NCI-H146 treated with DMSO at 0.1 percent for 48 hours (cell line): ENCODE measurements at regions not wholly inside any gene's neighbourhood (a gene's known extent, or its start where the extent isn't known, plus 50 kb on each side); places are given as distances from the start of the nearest gene placed in this dataset.
"Not testable (repeated sequence)": the region's sequence is repeated elsewhere in the genome, so short reads cannot be mapped to it uniquely, and the experiment has no call there.

Experiments used
- DNase-seq: peaks from one replicate; lab custom pipeline; 2025; ENCODE audit not compliant: unreplicated experiment; lab: John Stamatoyannopoulos, UW

DNA sequence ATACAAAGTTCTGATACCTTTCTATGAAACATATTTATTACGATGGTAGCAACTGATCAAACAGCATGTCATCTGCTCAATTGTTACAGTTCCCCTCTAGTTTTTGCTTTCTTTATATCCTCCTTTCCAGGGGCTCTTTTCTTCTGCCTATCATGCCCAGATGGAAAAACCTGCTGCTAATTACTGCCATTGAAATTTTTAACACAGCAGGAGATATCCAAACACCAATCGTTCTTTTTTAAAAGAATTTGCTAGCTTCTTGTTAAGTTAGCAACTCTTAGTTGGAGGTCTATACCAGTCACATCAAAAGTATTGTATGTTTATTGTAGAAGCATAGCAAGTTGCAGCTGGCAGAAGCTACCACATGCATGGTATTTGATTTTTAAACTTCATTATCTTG, 768.5 kb downstream of the NXPH1 start:
- peak; percentile 93 for DNase-seq

DNA sequence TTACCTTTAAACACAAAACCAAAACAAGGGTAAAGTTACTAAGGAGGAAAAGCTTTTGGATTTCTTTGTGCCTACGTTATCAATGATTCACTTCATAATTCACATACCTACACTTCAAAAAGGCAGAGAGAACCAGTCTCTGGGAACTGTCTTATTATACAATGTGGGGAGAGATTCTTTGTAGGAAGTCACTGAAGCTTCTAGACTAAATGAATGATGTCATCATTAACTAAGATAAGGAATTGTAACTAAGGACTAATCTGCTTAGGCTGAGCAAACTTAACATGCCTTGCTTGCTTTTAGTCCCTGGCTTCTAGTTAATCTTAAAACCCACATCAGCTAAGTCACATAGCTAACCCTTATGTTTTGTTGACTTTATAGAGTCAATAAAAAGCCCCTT, 771.2 kb downstream of the NXPH1 start:
- DNase-seq: no peak

DNA sequence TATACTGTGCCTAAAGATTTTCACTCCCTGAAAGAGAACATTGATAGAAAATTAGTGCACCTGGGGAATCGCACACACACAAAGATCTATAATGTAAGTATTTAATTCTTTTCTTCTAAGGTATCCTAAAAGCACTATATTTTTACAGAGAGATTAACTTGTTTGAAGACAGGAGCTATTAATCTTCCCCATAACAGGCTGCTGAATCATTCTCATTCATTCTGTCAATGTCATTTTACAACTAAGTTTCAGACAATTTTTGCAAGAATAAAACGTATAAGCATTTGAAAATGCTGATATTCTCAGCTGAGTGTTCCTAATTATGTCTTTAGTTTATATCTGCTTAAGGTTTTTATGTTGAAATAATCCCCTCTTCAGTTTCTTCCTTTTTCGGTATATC, 776.7 kb downstream of the NXPH1 start:
- DNase-seq: no peak

DNA sequence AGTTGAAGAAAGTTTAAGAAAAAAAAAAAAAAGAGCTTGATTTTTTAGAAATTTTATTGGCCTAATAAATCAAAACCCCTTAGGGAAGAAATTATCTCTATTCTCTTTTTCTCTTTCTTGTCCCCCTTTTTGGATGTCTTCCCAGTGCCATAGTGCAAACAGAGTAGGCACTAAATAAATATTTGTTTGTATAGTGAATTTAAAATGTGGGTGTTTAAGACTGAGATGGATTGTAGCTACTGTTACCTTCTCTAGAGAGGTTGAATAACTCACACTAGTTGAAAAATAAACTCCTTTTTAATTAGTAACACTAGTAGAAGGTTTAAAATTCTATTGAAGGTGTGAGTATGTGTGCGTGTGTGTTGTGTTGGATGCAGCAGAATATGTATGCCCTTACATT, 783.8 kb downstream of the NXPH1 start:
- no peak for DNase-seq

DNA sequence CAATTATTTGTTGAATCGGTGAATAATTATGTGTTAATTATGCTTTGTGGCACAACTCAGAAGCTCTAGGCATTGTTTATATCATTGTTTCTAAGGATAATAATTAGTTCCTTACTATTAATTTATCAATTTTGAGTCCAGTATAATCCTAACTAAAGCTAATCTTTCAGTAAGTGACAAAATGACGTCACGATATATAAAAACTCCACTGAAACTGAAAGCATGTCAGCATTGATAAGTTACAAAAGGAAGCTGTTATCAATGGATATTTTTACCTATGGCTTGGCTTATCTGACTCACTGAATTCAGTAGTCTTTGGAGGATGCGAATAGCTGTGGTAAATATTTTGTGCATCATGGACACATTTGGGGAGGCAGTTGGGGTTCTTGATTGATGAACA, 793.1 kb downstream of the NXPH1 start:
- no peak for DNase-seq

DNA sequence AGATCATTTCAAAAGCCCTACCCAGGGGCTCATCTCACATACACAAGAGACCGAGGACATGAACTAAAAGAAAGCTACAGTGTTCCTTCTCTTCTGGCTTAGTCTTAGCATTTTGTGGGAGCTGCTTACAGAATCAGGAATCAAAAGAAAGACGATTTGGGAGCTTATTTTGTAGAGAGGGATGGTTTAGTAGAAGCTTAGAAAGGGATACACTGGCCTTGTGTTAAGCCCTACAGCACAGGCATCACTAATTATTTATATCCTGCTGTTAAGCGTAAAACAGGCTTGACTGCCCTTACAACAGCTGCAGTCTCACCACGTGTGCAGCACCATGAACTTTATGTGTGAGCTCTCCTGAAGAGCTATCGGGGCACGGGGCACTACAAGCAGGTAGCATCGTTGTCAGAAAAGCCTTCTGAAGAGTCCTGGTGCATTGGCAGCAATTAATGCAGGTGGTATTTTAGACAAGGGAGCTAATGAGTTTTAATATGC, 798.3 kb downstream of the NXPH1 start:
- peak; percentile 96 for DNase-seq

DNA sequence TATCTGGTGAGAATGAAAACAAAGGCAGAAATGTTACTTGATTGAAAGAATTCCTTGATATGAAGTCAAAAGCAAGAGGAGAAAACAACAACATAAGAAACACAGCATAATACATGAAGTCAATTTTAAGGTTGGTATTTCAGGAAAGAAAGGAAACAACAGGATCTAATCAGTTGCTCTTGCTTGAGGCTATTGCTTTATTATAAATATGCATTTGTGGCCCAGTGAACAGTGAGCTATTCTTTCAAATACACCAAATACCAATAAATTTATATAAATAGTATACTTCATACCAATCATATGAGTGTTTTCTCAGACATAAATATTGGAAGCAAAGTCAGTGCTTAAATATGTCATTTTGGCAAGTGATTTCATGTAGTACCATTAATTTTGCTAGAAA, 806.6 kb downstream of the NXPH1 start:
- DNase-seq: no peak

DNA sequence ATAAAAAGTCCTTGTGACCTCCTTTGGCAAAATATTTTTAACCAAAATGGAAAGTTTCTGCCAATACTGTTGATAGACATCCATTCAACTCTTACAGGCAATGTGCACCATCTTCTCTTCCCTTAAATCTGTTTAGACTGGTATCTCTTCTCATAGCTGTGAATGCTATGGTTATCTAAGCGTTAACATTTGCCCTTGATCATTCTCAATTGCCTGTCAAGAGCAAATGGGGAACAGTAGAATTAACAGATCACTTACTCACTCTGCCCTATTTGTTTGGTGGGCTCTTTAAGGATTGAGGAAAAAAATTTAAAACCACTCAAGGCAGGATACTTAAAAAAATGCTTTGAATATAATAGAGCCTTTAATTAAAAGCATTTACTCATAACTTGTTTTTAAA, 808.4 kb downstream of the NXPH1 start:
- DNase-seq: no peak

DNA sequence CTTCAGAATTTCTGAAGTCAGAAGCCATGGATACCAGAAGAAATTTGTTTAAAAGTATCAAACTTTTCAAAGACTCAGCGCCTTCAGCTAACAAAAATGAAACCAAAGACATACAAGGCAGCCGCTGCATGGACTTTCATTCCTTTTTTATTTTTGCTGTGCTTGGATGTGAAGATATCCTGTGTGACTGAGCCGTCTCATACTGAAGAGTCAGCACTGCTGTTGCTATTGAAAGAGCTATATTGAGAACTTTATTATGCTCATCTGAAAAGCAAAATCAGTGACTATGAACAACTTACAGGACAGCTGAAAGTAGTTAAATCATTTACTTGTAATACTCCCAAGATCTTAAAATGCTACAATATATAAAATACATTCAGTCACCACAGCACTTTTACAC, 809.2 kb downstream of the NXPH1 start:
- no peak for DNase-seq

DNA sequence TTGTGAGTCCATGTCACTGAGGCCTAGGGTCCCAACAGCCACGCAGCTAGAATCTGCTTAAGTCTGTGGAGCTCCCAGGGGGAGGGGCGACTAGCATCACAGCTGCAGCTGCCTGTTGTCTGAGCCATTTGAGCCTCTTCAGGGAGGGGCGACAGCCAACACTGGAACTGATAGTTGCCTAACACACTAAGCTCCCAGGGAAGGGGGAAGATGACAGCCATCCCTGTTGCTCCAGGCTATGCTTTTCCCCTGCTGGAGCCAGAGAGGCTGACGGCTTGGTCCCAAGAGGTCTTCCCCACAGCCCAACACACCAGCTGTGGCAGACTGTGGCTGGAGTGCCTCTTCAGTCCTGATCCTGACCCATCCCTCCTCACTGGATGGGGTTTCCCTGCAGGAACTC, 817.5 kb downstream of the NXPH1 start:
- no peak for DNase-seq

DNA sequence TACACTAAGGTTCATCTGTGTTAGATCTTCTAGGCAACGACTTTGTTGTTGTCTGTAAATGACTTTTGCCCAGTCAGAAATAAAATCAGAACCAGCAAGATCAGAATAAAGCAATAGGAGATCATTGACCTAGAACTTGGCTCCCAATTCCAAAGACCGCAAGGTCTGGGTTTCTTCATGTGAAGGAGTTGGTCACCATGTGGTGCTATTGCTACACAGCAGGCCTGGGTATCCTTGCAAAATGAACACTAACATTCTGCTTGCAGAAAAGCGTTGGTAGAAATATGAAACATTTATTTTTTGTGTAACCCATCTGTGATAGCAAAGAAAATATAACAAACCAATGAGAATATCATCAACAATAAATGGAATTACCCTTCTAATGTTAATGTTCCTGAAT, 831.0 kb downstream of the NXPH1 start:
- DNase-seq: no peak

DNA sequence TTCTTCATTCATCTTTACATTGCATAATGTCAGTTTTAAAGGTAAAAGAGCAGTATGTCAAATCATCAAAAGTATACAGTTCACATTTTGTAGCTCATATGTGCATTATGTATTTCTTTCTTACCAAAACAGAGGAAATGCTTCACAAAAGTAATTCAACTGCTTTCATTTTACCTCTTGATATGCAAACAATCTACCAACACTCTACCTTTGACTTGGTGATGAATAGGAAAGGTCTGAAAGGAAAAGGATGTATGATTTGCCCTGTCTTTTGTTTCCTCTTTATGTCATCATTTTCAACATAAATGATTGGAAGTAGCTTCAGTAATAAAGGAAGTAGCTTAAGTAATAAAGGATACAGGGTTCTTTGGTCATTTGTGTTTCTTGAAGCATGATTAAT, 846.7 kb downstream of the NXPH1 start:
- no peak for DNase-seq

DNA sequence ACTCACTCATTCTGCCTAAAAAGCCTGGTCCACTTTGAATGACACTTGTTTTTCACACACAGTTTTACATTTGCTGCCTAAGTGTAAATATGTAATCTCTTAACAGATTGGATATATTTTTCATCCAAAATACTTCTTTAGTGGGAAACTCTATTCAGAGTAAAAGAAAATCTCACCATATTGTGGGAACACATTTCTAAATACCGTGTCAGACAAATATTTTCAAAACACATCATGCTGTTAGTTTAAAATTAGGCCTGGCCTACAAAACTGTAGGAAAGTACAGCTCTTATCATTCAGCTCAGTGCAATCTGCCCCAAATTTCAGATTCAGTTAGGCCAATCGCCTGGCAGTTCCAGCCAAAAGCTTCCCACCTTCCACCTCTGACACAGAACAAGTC, 849.8 kb downstream of the NXPH1 start:
- DNase-seq: no peak

DNA sequence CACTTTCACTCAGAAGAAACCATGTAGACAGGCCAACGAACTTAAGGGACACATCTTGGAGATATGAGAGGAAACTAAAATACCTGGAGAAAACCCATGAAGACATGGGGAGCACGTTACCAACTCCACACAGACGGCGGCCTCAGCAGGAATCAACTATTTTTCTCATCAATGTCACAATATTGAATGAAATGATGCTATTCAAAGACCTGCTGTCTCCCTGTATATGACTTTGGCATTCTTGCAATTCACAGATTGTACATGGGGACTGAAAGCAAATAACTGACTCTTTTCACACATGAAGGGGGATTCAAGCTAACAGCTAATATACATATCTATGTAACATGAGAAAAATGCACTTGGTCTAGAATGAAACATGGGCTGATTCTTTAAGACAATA, 869.0 kb downstream of the NXPH1 start:
- no peak for DNase-seq

DNA sequence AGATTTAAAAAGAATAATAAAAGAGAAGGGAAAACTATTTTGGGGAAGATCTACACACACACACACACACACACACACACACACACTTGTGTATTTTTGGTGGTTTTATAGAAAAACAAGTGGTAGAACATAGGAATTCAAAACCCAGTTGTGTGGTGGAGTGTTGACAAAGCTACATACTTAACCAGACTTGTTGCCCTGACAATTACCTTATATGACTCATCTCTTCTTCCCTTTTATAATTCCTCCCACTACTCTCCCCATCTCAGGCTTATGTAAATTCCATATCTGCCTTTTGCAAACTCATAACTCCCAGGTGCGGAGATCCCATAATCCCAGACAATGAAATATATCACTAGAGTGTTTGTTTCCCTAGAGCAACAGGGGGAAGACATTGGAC, 873.7 kb downstream of the NXPH1 start:
- no peak for DNase-seq

DNA sequence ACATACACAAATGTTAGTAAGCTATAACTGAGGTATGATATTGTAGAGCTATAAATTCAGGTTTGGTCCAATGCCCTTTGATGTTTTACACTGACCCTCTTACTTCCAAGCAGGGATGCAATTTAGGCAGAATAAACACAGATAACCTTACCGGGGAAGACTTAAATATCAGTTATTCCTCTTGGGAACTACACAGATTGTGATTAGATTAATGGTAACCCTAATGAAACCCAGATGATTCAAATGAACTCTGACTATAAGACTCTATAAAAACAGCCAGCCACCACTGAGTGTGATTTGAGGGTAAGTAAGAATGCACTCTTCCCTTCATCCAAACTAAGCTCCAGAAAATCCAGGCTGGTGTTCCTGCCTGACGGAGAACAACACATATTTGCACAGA, 891.1 kb downstream of the NXPH1 start:
- DNase-seq: no peak

DNA sequence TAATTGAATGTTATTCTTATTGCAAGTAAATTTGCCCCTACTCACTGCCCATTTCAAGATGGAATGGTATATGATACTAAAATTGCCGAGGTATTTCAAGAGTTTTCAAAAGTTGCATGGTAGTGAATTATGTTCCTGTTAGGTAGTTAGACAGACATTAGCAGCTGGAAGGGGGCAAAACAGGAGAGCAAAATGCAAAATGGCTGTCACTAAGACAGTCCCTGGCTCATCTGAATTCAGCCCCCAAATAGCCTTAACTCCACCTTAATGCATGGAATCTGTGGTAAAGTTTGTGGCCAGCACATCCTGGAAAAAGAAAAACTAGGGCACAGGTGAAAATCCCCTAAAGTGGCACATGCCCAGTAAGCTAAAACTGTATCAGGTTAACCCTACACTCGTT, 894.9 kb downstream of the NXPH1 start:
- no peak for DNase-seq

DNA sequence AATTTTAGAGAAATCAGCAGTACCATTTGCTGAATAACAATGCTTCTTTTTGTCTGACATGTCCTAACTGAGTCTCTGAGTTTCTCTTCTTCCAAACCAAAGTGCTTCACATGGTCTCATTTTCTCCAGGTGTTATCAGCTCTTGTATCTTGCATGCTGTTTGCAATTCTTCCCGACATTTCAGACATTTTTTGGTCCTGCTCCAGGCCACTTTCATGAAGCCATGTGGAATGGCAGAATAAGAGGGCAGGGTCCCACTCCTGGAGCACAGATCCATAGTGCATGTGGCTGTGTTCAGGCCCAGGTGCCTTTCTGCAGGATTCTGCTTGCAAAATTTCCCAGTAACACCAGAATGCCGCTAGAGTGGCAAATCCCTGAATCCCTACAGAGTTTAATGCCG, 916.2 kb downstream of the NXPH1 start:
- no peak for DNase-seq

DNA sequence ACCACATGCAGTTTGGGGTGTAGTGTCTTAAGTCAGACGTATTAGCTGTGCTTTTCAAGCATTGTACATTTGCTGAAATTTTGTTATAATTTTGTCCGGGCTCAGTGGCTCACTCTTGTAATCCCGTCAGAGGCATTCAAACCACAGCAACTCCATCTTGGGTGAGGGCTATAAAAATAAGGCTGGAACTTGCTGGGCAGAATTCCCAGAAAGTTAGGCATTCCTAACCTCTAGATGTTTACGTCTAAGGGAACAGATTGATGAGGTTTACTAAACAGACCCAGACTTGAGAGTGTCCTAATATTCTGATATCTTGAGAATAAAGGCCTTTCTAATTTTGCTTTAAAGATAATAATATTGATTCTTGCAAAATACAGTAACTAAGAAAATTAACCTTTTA, 957.8 kb downstream of the NXPH1 start:
- no peak for DNase-seq

DNA sequence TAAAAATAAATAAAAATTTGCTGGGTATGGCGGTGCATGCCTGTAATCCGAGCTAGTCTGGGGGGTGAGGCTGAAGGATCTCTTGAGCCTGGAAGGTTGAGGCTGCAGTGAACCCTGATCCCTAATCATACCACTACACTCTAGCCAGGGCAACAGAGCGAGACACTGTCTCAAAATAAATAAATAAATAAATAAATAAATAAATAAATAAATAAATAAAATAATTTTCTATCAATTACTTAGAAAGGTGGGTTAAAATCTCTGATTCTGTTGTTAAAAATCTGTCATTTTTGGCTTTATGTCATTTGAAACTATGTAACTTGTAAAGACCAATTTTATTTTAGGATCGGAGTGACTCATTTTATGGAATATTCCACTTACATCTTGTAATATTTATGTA, 958.6 kb downstream of the NXPH1 start:
- DNase-seq: no peak

DNA sequence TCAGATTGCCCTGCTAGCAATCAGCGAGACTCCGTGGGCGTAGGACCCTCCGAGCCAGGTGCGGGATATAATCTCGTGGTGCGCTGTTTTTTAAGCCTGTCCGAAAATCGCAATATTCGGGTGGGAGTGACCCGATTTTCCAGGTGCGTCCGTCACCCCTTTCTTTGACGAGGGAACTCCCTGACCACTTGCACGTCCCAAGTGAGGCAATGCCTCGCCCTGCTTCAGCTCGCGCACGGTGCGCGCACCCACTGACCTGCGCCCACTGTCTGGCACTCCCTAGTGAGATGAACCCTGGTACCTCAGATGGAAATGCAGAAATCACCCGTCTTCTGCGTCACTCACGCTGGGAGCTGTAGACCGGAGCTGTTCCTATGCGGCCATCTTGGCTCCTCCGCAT, 971.0 kb downstream of the NXPH1 start:
- not testable (repeated sequence) for DNase-seq

DNA sequence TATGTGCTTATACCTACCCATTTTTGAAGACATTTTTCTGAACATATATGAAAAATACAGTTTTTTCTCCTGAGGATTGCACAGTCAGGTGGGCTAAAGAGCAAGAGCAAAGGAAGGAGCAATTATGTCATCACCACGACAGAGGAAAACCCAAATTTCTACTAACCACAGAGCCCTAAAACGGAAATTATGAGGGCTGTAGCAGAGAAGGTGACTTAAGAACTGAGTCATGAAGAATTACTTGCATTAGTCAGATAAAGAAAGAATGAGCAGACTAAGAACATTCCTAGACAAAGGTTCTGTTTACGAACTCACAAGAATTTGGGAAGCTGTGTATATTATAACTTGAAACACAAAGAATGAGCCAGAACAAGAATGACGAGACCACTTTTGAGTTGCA, 974.4 kb downstream of the NXPH1 start:
- DNase-seq: no peak

DNA sequence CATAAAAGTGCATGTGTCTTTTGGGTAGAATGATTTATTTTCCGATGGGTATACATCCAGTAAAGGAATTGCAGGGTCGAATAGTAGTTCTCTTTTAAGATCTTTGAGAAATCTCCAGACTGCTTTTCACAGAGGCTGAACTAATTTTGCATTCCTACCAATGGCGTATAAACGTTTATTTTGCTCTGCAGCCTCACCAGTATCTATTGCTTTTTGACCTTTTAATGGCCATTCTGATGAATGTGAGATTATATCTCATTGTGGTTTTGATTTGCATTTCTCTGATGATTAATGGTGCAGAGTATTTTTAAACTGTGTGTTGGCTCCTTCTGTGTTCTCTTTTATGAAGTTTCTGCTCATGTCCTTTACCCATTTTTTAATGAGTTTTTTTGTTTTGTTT, 1020.1 kb downstream of the NXPH1 start:
- no peak for DNase-seq

DNA sequence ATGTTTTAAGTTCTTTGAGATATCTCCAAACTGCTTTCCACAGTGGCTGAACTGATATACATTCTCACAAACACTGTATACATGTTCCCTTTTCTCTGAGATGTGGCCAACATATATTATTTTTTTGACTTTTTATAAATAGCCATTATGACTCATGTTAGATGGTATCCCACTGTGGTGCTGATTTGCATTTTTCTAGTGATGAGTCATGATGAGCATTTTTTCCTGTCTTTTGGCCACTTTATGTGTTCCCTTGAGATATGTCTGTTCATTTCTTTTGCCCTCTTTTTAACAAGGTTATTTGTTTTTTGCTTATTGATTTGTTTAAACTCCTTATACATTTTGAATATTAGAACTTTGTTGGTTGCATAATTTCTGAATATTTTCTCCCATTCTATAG, 1055.1 kb downstream of the NXPH1 start:
- DNase-seq: no peak
